Fibroblast of peridontal ligament (primary cell): ENCODE measurements at regions not wholly inside any gene's neighbourhood (a gene's known extent, or its start where the extent isn't known, plus 50 kb on each side); places are given as distances from the start of the nearest gene placed in this dataset.

Source experiments
- DNase-seq: peaks from one replicate; pipeline ENCODE4 v3.0.0-alpha.2; 2010; ENCODE audit errors: extremely low read depth

DNA sequence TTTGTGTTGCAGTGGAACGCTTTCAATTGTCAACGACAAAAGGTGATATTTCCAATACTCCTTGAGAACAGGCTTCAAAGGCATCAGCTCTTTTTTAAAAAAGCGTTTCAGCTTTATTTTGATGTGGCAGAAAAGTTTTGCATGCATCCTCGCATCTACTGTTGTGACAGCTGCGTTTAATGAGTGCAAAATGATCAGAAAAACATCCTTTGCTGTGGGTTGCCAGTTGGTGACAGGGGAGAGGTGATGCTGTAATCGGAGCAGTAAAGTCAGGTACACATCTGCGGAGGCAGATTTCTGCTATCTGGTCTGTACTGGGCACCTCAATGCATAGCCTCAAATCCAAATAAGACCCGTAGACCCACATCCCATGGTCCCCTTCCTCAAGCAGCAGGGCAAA is 91.9 kb upstream of the POU3F3 start:
- DNase-seq, result no peak

DNA sequence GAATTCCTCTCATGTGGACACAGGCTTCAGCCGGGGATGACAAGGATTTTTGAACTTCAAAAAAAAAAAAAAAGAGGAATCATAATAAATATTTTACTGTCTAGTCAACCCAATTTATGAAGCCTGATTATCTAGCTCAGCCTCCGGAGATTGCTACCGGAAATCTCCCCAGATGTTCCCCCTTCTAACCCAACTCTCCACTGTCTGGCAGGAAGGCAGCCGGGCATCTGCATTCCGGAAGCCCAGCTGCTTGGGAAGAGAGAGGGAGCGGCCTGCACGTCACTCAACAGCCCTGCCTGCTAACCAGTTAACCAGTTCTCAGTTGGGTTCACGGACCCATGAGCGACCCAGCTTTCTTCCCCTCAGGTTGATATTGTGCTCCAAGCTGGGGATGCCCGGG is 87.2 kb upstream of the POU3F3 start:
- no peak for DNase-seq

DNA sequence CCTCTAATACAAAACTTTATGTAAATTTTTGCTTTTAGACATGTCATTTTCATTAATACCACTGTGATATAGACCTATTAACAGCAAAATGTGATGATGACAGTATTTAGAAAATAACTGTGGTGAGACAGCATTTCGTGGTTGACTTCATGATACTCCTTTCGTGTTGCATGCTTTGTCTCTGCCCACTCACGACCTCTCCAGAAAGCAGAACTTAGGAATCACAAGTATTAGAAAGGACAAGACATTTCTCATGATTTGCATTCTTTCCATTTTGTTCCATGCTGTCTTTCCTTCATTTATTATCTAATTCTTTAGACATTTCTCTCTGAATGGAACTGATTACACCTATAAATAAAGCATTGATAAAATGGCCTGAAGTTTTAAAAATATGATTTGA is 85.2 kb upstream of the POU3F3 start:
- DNase-seq, result no peak

DNA sequence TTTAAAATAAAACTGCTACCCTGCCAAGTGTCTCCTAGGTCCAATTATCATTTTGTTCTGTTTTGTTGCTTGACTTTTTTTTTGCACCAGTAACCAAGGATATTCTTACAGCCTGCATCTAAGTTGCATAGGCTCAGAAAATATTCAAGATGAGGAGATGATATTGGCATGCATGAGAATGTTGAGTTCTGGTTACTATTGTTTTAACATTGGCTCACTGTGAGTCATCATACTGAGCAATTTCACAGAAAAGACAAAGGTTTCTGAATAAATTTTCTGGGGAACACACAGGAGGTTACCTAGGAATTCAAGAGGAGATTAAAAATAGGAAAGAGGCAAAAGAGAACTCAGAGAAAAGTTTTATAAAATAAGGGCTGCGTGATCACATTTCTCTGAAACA is 84.8 kb upstream of the POU3F3 start:
- peak; percentile 2 for DNase-seq

DNA sequence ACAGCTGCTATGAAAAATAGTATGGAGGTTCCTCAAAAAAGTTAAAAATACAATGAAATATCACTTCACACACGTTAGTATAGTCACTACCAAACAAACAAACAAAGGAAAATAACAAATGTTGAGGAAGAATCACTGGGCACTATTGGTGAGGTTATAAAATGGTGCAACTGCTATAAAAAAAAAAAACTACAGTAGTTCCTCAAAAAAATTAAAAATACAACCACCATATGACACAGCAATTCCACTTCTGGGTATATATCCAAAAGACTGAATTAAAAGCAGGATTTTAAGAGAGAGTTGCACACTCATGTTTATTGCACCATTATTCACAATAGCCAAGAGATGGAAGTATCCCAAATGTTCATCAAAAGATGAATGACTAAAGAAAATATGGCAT is 80.9 kb upstream of the POU3F3 start:
- no peak for DNase-seq

DNA sequence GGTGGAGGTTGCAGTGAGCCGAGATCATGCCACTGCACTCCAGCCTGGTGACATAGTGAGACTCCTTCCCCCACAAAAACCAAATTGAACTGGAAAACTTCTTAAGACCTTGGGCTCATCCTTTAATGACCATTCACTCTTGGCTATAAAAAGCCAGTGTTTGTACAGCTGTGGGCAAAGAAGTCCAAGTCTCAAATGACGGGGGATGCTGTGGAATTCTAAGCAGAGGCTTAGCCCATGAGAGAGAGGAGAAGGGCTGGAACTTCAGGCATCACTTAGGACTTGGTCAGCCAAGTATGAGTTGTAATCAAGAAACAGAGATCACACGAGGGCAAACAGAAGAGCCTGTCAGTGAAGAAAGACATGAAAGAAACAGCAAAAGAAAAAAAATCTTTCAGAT is 79.3 kb upstream of the POU3F3 start:
- DNase-seq, result no peak

DNA sequence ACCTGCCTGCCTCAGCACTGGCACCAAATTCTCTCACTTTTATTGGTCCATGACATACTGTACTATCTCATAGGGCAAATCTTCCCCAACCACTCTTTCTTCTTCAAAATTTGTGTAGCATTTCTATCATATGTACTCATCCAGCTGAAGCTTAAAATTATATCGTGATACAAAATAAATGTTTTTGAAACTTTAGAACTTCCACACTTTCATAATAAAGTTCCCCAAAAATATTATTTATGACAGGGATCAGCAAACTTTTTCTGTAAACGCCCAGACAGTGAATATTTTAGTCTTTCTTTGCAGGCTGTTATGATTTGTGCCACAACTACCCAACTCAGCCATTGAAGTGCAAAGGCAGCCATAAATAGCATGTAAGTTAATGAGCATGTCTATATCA is 76.2 kb upstream of the POU3F3 start:
- no peak for DNase-seq

DNA sequence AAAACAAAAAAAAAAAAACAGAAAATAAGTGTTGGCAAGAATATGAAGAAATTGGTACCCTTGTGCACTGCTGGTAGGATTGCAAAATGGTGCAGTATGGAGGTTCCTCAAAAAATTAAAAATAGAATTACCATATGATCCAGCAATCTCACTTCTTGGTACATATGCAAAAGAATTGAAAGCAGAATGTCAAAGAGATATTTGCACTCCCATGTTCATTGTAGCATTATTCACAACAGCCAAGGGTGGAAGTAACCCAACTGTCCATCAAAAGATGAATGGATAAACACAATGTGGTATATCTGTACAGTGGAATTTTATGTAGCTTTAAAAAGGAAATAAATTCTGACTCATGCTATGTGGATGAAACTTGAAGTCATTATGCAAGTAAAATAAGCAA is 72.8 kb upstream of the POU3F3 start:
- no peak for DNase-seq

DNA sequence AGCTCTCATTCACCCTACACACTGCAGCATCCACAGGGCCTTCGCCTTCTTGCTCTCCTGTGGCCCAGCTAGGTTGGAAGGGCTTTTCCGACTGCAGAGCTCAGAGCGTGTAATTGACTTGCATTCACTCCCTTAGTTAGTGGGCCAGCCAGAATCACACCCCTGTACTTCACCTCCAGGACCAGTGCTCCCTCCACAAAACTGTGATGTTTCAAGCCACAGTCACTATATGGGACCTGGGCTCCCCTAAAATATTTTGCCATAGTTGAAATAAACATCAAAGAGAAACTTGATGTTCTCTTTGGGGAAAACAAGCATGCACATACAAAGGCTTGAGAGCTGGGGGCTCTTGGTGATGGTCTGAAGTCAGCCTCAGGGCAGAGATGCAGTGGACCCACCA is 69.7 kb upstream of the POU3F3 start:
- no peak for DNase-seq

DNA sequence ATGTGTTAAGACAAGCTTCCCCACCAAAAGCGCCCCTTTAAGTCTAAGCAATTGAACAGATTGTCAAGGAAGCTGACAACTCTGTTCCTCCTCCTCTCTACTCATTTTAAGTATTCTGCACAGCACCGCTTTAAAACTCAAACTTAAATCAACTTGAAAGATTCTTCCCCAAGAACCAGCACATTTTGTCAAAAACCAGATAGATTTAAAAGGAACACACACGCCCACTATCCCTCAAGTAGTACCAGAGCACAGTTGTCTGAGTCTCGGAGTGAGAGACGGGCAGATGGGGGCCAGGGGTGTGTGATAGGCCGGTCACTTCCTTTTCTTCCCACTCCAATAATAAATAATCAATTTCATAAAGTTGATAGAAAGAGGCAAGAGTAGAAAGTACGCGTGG is 67.7 kb upstream of the POU3F3 start:
- no peak for DNase-seq

DNA sequence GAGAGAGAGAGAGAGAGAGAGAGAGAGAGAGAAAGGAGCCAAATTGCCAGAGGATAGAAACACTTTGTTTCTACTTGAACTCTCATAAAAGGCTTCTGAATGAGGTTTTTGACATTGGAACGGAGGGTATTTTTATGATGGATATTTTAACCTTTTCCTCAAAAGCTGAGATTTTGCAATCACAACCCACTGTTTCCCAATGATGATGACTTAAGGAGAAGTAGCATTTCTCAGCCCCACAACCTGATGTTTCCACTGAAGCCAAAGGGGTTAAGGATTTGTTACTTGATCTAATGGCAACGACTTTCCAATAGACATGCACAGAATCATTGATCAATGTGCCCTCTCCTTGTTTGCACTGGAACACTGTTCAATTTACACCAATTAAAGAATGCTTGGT is 67.1 kb upstream of the POU3F3 start:
- DNase-seq, result no peak

DNA sequence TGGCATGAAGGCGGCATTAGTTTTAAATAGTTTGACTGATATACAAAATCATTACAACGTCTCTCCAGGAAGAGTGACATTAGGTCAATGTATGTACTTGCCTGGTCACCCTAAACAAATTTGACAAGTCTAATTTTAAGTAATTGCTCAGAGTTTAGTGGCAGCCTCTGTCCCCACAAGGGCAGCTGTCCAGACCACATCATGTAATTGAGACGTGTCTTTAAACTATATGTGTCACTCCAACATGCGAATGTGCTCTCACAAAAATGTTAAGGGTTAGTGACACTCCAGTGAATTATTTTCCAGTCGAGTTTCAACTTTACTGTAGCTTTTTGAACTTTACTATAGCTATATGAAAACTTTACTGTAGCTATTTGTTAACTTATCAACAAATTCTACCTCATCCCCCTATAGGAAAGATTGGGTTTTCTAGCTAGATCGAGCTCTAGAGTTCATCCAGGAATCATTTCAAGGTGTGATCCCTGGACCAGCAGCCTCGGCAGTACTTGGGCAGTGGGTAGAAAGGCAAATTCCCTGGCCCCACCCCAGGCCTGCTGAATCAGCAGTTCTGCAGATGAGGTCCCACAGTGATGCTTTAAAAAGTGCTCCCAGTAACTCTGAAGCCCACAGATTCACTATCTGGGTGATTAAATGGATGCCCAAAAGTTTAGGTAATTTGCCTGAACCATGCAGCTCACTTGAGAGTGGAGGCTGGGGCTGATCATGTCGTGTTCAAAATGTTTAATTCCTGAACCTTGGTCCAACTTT is 66.4 kb upstream of the POU3F3 start:
- DNase-seq, result no peak

DNA sequence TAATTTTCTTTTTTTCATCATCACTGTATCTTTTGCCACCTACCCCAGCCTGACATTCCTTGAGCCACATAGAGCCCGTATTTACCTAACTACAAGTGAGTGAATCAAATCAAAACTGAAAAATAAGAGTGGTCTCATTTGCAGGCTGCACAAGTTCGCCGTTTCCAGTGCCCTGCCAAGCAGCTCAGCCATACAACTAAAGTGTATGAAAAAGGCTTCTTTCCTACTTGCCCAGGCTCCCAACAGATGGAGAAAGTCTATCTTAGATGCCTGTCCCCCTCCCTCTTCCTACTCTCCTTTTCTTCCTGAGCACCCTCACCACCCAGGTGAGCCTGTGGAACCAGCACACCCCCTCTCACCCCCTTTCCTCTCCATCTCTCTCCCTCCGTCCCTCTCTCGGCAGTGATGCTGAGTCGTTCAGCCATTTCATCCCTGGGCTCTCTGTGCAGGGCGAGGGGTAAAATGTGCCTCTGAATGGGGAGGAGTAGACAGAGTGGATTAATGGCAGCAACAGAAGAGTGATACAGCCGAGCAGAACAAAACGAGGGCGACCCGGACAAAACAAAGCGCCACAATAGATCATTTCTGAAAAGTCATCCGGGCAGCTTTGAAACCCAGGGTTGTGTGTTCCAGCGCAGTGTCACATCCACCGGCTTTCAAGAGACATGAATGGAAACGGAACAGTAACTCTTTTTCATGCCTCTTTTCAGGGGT is 65.0 kb upstream of the POU3F3 start:
- no peak for DNase-seq

DNA sequence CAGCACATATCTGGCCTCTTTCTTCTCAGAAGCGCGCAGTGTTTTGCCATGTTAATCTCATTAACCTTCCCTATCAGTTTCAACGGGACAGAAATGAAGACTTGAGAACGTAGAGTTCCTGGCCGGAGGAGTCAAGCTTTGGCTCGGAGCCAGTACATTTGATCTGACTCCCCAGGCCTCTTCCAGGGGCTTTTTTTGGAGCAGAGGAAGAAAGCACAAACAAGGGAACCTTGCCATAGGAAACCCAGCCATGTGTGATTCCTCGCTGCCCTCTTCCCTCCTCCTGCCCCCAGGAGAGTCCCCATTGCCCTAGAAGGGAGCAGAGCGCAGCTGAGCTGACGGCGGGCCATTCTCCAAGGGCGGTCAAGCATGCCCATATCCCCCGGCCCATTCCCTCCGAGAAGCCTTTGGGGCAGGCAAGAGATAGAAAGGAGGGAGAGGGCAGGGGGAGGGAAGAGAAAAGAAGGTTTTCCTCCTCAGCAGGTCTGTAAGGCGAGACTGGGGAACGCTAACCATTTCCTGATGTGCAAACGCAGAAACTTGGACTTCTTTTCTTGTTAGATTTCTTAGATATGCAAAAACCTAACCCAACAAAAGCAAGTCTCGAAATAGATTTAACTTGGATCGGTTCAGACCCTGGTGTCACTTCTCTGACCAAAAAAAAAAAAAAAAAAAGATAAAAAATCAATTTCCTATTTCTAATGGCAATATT is 63.7 kb upstream of the POU3F3 start:
- no peak for DNase-seq

DNA sequence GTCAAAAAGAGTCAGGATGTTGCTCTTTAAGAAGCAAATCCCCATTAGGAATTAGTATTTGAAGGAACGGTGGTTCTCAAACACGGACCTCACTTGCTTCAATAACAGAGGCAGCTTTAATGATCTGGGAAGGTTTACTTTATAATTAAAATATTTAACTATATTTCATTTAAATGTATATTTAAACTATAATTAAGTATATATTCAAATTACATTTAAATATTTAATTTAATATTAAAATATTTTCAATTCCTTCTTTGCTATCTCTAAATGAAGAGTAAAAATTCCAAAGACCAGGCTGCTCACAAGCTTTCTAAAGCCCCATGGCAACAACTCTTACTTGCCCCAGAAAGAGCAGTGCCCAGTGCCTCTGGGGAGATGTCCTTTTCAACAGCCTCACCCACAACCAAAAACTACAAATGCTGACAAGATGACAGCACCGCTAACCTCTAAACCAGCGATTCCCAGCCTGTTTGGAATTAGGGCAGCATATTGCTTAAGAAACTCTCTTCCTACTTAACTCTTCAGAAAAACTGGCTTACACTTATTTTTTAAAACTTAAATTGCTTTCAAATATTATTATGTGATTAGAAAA is 62.9 kb upstream of the POU3F3 start:
- DNase-seq, result no peak

DNA sequence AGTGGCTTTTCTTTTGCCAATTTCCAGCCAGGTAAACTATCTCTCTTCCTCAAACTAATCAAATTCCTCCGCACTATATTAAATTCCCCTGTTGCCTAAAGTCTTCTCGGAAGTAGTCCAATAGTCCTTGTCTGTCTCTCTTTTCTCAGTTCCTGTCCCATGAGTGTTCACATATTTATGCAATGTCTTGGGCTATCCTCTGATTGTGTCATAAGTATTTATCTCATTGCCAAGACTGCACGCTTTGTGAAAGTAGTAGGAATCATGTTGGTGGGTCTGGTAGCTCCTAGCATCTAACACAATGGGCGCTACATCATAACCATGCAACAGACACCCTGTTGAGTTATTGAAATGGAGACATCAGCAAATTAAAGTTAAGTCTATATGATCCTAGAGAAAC is 59.9 kb upstream of the POU3F3 start:
- DNase-seq, result no peak

DNA sequence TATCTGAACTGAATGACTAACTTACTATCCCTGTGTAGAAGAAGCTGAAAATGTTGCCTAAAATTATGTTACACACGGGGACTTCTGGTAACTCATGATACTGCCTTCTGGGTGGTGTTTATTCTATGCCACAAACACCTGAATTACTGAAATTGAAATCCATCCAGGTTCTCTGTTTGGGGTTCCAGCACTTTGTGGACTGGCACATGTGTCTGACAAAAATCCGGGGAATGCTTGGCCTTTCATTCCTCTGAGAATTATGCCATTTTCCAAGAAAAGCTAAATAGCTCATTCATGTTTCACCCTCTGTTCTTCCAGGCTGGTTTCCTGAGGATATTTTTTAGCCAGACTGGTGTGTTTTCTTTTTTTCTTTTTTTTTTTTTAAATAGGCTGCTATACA is 59.5 kb upstream of the POU3F3 start:
- no peak for DNase-seq
